HG03460 (cell line): ENCODE measurements at regions not wholly inside any gene's neighbourhood (a gene's known extent, or its start where the extent isn't known, plus 50 kb on each side); places are given as distances from the start of the nearest gene placed in this dataset.

Experiments
- ATAC-seq: cut with Tn5 transposase; IDR thresholded peaks from one replicate; pipeline ENCODE4 v1.9.1; 2021; ENCODE audit not compliant: unreplicated experiment

- ATAC-seq: no peak
These were observed 74.7 kb upstream of the IFNAR2 start for GRCh38 chr21:33155005-33155404.

GRCh38 chr21:33155422-33155821 is 74.3 kb upstream of the IFNAR2 start:
- ATAC-seq: no peak

- no peak for ATAC-seq
These were observed 72.4 kb upstream of the IFNAR2 start for GRCh38 chr21:33157303-33157702.

- ATAC-seq: no peak
These were observed 71.1 kb upstream of the IFNAR2 start for GRCh38 chr21:33158654-33159053.

GRCh38 chr21:33162436-33162951 is 67.2 kb upstream of the IFNAR2 start:
- ATAC-seq: no peak

GRCh38 chr21:33168886-33169285 is 60.9 kb upstream of the IFNAR2 start:
- ATAC-seq: no peak

- no peak for ATAC-seq
These were observed 60.4 kb upstream of the IFNAR2 start for GRCh38 chr21:33169359-33169758.

- ATAC-seq: no peak
These were observed 58.0 kb upstream of the IFNAR2 start for GRCh38 chr21:33171616-33172169.

- no peak for ATAC-seq
These were observed 55.0 kb upstream of the IFNAR2 start for GRCh38 chr21:33174756-33175155.
